Choroid plexus epithelial cell (primary cell): ENCODE measurements at regions not wholly inside any gene's neighbourhood (a gene's known extent, or its start where the extent isn't known, plus 50 kb on each side); places are given as distances from the start of the nearest gene placed in this dataset.
A peak's percentile ranks its signal among the peaks of the same experiment; 100 is the strongest.
"Not testable (repeated sequence)": the region's sequence is repeated elsewhere in the genome, so short reads cannot be mapped to it uniquely, and the experiment has no call there.

Experiments
- DNase-seq: peaks from one replicate; pipeline ENCODE4 v3.0.0-alpha.2; 2010; ENCODE audit warnings: low read depth
- H3K4me3 ChIP-seq: 2 replicates; pipeline ENCODE4 v1.5.1; 2011; ENCODE audit warnings: low read depth, mild to moderate bottlenecking, control low read depth, low read length, moderate library complexity
- TF ChIP-seq, protein P1 (sequence below): conservative IDR thresholded peaks from 2 replicates; pipeline ENCODE4 v1.5.1; 2011; ENCODE audit warnings: low read depth, mild to moderate bottlenecking, control low read depth, inconsistent platforms, low read length, moderate library complexity

- TF ChIP-seq, protein P1, sequence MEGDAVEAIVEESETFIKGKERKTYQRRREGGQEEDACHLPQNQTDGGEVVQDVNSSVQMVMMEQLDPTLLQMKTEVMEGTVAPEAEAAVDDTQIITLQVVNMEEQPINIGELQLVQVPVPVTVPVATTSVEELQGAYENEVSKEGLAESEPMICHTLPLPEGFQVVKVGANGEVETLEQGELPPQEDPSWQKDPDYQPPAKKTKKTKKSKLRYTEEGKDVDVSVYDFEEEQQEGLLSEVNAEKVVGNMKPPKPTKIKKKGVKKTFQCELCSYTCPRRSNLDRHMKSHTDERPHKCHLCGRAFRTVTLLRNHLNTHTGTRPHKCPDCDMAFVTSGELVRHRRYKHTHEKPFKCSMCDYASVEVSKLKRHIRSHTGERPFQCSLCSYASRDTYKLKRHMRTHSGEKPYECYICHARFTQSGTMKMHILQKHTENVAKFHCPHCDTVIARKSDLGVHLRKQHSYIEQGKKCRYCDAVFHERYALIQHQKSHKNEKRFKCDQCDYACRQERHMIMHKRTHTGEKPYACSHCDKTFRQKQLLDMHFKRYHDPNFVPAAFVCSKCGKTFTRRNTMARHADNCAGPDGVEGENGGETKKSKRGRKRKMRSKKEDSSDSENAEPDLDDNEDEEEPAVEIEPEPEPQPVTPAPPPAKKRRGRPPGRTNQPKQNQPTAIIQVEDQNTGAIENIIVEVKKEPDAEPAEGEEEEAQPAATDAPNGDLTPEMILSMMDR, result no peak
- no peak for DNase-seq
- H3K4me3 ChIP-seq, result no peak overlapping the region
Observed at GRCh38 chr2:122081751-122082150, 326.3 kb downstream of the TSN start.

- TF ChIP-seq, protein P1, result no peak
- H3K4me3 ChIP-seq, result no peak overlapping the region
- DNase-seq, result no peak
Observed at GRCh38 chr2:122083256-122084048, 328.0 kb downstream of the TSN start.

DNA sequence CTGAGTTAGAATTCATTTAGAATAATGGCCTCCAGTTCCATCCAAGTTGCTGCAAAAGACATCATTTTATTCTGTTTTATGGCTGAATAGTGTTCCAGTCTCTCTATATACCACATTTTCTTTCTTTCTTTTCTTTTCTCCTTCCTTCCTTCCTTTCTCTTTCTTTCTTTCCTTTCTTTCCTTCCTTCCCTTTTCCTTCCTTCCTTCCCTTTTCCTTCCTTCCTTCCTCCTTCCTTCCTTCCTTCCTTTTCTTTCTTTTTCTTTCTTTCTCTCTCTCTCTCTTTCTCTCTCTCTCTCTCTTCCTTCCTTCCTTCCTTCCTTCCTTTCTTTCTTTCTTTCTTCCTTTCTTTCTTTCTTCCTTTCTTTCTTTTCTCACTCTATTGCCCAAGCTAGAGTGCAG is 330.2 kb downstream of the TSN start:
- not testable (repeated sequence) for H3K4me3 ChIP-seq, DNase-seq

DNA sequence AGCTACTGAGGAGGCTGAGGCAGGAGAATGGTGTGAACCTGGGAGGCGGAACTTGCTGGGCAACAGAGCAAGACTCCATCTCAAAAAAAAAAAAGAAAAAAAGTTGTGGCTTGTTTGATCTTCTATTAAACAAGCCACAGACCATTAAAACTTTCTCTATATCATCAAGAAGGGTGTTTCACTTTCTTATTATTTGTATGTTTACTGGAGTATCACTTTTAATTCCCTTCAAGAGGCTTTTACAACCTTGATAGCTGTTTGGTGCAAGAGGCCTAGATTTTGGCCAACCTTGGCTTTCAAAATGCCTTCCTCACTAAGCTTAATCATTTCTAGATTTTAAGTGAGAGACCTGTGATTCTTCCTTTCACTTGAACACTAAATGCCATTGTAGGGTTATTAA is 339.1 kb downstream of the TSN start:
- no peak overlapping the region for H3K4me3 ChIP-seq
- DNase-seq, result no peak
- TF ChIP-seq, protein P1, result no peak

DNA sequence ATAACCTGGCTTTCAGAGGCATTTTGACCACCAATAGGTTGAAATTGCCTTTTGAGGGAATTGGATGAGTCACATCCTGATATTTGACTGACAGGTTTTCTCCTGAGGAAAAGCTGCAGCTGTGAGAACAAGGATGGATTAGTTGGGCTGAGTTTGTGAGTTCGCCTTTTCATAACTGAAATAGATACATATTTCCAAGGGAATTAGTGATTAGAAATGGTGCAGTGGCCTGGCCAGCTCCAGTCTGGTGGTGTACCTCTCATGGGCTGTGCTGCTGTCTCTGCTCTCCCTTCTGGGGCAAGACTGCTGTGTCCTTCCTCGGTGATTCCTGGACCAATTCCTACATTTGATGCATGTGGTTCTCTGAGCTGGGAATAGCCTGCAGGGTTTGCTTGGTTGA is 341.3 kb downstream of the TSN start:
- TF ChIP-seq, protein P1, result no peak
- no peak for DNase-seq
- no peak overlapping the region for H3K4me3 ChIP-seq

DNA sequence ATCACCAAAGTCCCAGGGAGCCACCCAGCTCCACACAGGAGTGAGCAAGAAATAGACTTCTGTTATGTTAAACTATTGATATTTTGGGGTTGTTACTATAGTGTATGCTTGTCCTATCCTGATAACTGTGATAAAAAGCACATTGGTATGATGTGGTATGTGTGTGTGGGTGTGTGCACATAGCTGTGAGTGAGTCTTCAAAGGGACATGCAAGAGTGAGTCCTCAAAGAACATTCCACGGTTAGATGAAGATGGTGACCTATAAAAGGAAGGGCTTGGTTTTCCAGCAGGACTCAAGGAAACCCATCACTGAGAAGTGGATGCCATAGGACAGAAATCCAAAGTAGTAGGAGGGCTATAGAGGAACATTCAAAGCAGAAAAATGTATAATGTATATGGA is 342.9 kb downstream of the TSN start:
- TF ChIP-seq, protein P1, result no peak
- no peak for DNase-seq
- H3K4me3 ChIP-seq, result no peak overlapping the region

DNA sequence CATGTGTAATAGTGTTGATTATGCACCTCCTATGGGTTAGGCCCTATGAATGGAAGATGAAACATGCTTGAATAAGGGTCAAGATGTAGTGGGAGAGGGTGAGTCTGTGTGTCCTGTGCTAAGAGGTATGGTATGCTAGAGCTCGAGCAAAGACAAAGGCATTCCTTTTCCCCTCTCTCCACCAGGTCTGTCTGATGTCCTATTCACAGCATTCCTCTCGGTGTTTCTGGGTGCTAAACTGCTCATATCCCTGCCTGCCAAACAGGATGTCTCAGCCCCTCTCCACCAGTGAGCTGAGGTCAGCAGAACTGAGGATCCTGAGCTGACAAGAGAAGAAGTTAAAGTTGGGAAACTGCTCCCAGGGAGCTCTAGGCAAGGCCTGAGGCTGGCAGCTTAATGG is 344.9 kb downstream of the TSN start:
- TF ChIP-seq, protein P1, result no peak
- no peak overlapping the region for H3K4me3 ChIP-seq
- peak; percentile 4 for DNase-seq
